RWPE2 (cell line): ENCODE measurements at regions not wholly inside any gene's neighbourhood (a gene's known extent, or its start where the extent isn't known, plus 50 kb on each side); places are given as distances from the start of the nearest gene placed in this dataset.

Experiments used
- ATAC-seq: fragments of 200-7000 bp; cut with Tn5 transposase; 3 replicates; pipeline ENCODE4 v1.9.1; 2021; ENCODE audit warnings: low read depth
- DNase-seq: peaks from one replicate; pipeline ENCODE4 v3.0.0-alpha.2; 2020; ENCODE audit warnings: low spot score
- H3K27ac ChIP-seq: fragments of 450-650 bp; 2 replicates; pipeline ENCODE4 v1.5.1; 2017; ENCODE audit warnings: mild to moderate bottlenecking; ENCODE audit not compliant: poor library complexity, severe bottlenecking
- H3K27me3 ChIP-seq: fragments of 250-450 bp; sonication (Bioruptor Pico); 2 replicates; pipeline ENCODE4 v1.5.1; 2021; ENCODE audit warnings: mild to moderate bottlenecking, moderate library complexity; ENCODE audit not compliant: insufficient read depth, poor library complexity, severe bottlenecking
- H3K36me3 ChIP-seq: fragments of 250-450 bp; sonication (Bioruptor Pico); 2 replicates; pipeline ENCODE4 v1.5.1; 2020; ENCODE audit warnings: low read depth, mild to moderate bottlenecking, moderate library complexity
- H3K4me1 ChIP-seq: fragments of 250-450 bp; sonication (Bioruptor Pico); 2 replicates; pipeline ENCODE4 v1.5.1; 2021; ENCODE audit warnings: mild to moderate bottlenecking, moderate library complexity; ENCODE audit not compliant: insufficient read depth, poor library complexity, severe bottlenecking
- H3K4me3 ChIP-seq: fragments of 250-450 bp; sonication (Bioruptor Pico); 2 replicates; pipeline ENCODE4 v1.5.1; 2021; ENCODE audit warnings: mild to moderate bottlenecking, moderate library complexity; ENCODE audit not compliant: severe bottlenecking
- H3K9me3 ChIP-seq: fragments of 250-450 bp; sonication (Bioruptor Pico); 2 replicates; pipeline ENCODE4 v1.5.1; 2021; ENCODE audit warnings: mild to moderate bottlenecking, moderate library complexity; ENCODE audit not compliant: severe bottlenecking
- CTCF ChIP-seq: fragments of 450-650 bp; IDR thresholded peaks from one replicate; pipeline ENCODE4 v1.5.1; 2017; ENCODE audit warnings: mild to moderate bottlenecking, moderate library complexity; ENCODE audit not compliant: poor library complexity, severe bottlenecking

GRCh38 chr18:73279498-73279897 is 411.7 kb upstream of the NETO1 start:
- no peaks in the 10 kb centered on the region for H3K9me3 ChIP-seq
- TF ChIP-seq CTCF: no peak
- no peak overlapping the region for H3K4me3 ChIP-seq
- no peaks in the 10 kb centered on the region for H3K27me3 ChIP-seq
- no peak for DNase-seq
- H3K36me3 ChIP-seq: no peaks in the 10 kb centered on the region
- H3K4me1 ChIP-seq: no peaks in the 10 kb centered on the region
- no peak for ATAC-seq
- no peak overlapping the region for H3K27ac ChIP-seq

DNA sequence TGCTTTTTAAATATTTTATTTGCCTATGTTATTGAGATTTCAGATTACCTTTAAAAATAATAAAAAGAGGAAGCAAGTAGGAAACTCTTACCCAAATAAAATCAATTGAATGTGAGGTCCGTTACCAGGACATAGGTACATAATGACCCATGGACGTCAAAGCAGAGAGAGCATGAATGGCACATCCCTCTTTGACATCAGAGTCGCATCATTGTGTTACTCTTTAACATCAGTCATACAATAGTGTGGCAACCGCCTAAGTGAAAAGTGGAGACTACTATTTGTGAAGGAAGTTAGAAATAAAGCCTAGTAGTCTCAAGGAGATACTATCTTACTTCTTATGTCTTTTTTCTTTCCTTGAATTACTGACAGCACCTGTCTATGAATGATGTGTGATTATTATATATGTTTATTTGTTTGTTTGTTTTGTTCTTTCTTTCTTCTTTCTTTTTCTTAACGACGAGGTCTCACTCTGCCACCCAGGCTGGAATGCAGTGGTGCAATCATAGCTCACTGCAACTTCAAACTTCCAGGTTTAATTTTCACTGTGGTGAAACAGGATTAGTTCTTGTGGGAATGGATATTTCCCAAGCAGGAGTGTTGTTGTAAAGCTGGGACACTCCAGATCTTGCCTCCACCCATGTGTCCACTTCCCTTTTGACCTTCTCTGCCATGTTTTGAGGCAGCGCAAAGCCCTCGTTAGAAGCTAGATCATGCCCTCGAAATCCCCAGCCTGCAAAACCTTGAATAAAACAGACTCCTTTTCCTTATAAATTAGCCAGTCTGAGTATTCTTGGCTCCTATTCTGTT is 407.2 kb upstream of the NETO1 start:
- Histone ChIP-seq H3K4me1 (no peaks in the 10 kb centered on the region), H3K9me3 (no peaks in the 10 kb centered on the region), H3K27me3 (no peaks in the 10 kb centered on the region), H3K4me3 (no peak overlapping the region), H3K36me3 (no peaks in the 10 kb centered on the region), H3K27ac (no peak overlapping the region)
- no peak for DNase-seq
- no peak for ATAC-seq
- no peak for TF ChIP-seq CTCF

DNA sequence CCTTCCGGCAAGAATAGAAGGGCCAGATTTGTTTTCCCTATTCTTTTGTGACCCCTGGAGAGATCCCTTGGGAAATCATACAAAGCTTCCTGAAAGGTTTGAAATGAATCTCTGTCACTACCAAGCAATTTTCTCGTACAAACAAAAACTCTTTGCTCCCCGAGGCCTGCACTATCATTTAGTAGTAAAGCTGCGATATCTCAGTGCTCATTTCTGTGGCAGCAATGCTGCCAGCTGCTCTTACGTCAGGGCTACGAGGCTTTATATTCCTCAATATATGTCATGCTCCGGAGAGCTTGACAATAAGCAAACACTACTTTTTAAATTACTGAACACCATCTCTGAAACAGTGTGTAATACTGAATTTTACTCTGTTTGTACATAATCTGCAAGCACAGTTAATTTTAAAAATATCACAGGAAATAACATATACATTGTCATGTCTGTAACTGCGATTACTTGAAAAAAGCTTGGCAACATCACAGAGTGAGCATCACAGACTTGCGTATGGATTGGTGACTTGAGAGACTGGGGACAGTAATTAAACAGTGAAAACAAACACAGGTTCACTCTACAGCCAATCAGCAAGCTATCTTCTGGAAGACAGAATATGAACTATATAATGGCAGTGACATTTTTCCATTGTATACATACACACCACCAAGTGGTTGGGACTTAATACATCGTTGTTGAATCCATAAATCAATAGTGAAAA is 403.3 kb upstream of the NETO1 start:
- TF ChIP-seq CTCF: no peak
- H3K27ac ChIP-seq: no peak overlapping the region

DNA sequence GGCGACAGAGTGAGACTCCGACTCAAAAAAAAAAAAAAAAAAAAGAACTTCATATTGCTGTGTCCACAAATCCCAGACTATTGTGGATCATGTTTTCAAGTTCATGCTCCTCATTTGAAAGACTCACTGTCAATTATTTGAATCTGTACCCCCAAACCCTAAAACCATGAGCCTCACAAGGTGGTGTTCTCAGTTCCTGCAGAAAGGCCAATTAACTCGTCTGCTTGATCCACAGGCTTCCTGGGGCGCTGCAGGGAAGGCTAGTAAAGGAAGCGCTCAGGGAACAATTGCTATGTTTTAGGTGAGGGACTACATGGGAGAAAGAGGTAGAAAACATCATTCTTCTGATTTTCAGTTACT is 396.8 kb upstream of the NETO1 start:
- ATAC-seq (no peak), DNase-seq (no peak)
- Histone ChIP-seq H3K9me3 (no peaks in the 10 kb centered on the region), H3K4me3 (no peak overlapping the region), H3K27ac (no peak overlapping the region), H3K27me3 (no peaks in the 10 kb centered on the region), H3K36me3 (no peaks in the 10 kb centered on the region), H3K4me1 (no peaks in the 10 kb centered on the region)
- no peak for TF ChIP-seq CTCF

More for the DNA sequence above, 403.3 kb upstream of the NETO1 start:
- no peaks in the 10 kb centered on the region for H3K4me1 ChIP-seq
- ATAC-seq (no peak), DNase-seq (no peak)
- no peak overlapping the region for H3K4me3 ChIP-seq
- H3K9me3 ChIP-seq: no peaks in the 10 kb centered on the region
- H3K27me3 ChIP-seq: no peaks in the 10 kb centered on the region
- H3K36me3 ChIP-seq: no peaks in the 10 kb centered on the region

- Histone ChIP-seq H3K4me3 (no peak overlapping the region), H3K9me3 (no peaks in the 10 kb centered on the region), H3K36me3 (no peaks in the 10 kb centered on the region), H3K27ac (no peak overlapping the region), H3K27me3 (no peaks in the 10 kb centered on the region), H3K4me1 (no peaks in the 10 kb centered on the region)
- no peak for ATAC-seq
- no peak for DNase-seq
- TF ChIP-seq CTCF: no peak
Measured at GRCh38 chr18:73261923-73262322, 394.1 kb upstream of the NETO1 start.
